ENCODE measurements at regions not wholly inside any gene's neighbourhood (a gene's known extent, or its start where the extent isn't known, plus 50 kb on each side); places are given as distances from the start of the nearest gene placed in this dataset.
A peak's percentile ranks its signal among the peaks of the same experiment; 100 is the strongest.
"Not testable (repeated sequence)": the region's sequence is repeated elsewhere in the genome, so short reads cannot be mapped to it uniquely, and the experiment has no call there.

- DNase-seq (ENCODE audit: low read depth): peak; percentile 16
Measured at GRCh38 chrX:13381514-13381913, 61.7 kb upstream of the ATXN3L start.

GRCh38 chrX:13380211-13380610 lies 60.4 kb upstream of the ATXN3L start:
- peak; percentile 34 for DNase-seq (ENCODE audit: low read depth)

- peak; percentile 39 for DNase-seq (ENCODE audit: low read depth)
Measured at GRCh38 chrX:13378562-13379518, 59.0 kb upstream of the ATXN3L start.

- peak; percentile 75 for DNase-seq (ENCODE audit: low read depth)
Measured at GRCh38 chrX:13377550-13377934, 57.7 kb upstream of the ATXN3L start.

- peak; percentile 97 for DNase-seq (ENCODE audit: low read depth)
Measured at GRCh38 chrX:13376857-13377549, 57.1 kb upstream of the ATXN3L start.

- not testable (repeated sequence) for DNase-seq (ENCODE audit: low read depth)
Measured at GRCh38 chrX:13375596-13375995, 55.7 kb upstream of the ATXN3L start.

GRCh38 chrX:13374364-13374763 lies 54.5 kb upstream of the ATXN3L start:
- no peak for DNase-seq (ENCODE audit: low read depth)

GRCh38 chrX:13373431-13374187 lies 53.8 kb upstream of the ATXN3L start:
- peak; percentile 81 for DNase-seq (ENCODE audit: low read depth)

GRCh38 chrX:13373027-13373426 lies 53.2 kb upstream of the ATXN3L start:
- DNase-seq (ENCODE audit: low read depth): no peak

GRCh38 chrX:13372203-13372980 lies 52.5 kb upstream of the ATXN3L start:
- DNase-seq (ENCODE audit: low read depth): no peak

- no peak for DNase-seq (ENCODE audit: low read depth)
Measured at GRCh38 chrX:13371186-13371585, 51.3 kb upstream of the ATXN3L start.

- DNase-seq (ENCODE audit: low read depth): no peak
Measured at GRCh38 chrX:13370713-13371112, 50.9 kb upstream of the ATXN3L start.
